Astrocyte of the cerebellum (primary cell): ENCODE measurements at regions not wholly inside any gene's neighbourhood (a gene's known extent, or its start where the extent isn't known, plus 50 kb on each side); places are given as distances from the start of the nearest gene placed in this dataset.
"Not testable (repeated sequence)": the region's sequence is repeated elsewhere in the genome, so short reads cannot be mapped to it uniquely, and the experiment has no call there.

ENCODE experiments used
- DNase-seq: peaks from one replicate; pipeline ENCODE4 v3.0.0-alpha.2; 2011; ENCODE audit warnings: low read depth
- H3K4me3 ChIP-seq: 2 replicates; pipeline ENCODE4 v1.5.1; 2011; ENCODE audit warnings: mild to moderate bottlenecking, low read depth, low read length, moderate library complexity
- in situ Hi-C: cut with HindIII; loops from 2 replicates; pipeline ENCODE4 v1.10.0; 2017; ENCODE audit warnings: low sequenced_read_pairs
- TF ChIP-seq, protein P1 (sequence below): IDR thresholded peaks from 2 replicates; pipeline ENCODE4 v1.5.1; 2012; ENCODE audit warnings: low read length, low read depth, moderate library complexity, mild to moderate bottlenecking; ENCODE audit errors: missing control alignments

DNA sequence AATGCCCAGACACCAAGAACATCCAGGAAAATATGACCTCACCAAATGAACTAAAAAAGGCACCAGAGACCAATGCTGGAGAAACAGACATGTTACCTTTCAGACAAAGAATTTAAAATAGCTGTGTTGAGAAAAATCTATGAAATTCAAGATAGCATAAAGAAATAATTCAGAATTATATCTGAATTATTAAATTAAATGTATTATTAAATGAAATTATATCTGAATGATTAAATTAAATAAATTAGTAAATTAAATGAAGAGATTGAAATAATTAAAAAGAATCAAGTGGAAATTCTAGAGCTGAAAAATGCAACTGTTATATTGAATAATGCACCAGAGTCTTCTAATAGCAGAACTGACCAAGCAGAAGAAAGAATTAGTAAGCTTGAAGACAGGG, 279.2 kb upstream of the SATB1 start:
- TF ChIP-seq, protein P1, sequence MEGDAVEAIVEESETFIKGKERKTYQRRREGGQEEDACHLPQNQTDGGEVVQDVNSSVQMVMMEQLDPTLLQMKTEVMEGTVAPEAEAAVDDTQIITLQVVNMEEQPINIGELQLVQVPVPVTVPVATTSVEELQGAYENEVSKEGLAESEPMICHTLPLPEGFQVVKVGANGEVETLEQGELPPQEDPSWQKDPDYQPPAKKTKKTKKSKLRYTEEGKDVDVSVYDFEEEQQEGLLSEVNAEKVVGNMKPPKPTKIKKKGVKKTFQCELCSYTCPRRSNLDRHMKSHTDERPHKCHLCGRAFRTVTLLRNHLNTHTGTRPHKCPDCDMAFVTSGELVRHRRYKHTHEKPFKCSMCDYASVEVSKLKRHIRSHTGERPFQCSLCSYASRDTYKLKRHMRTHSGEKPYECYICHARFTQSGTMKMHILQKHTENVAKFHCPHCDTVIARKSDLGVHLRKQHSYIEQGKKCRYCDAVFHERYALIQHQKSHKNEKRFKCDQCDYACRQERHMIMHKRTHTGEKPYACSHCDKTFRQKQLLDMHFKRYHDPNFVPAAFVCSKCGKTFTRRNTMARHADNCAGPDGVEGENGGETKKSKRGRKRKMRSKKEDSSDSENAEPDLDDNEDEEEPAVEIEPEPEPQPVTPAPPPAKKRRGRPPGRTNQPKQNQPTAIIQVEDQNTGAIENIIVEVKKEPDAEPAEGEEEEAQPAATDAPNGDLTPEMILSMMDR = no peak
- no peak overlapping the region for H3K4me3 ChIP-seq
- DNase-seq = no peak
- in situ Hi-C loops = no loop called here

- in situ Hi-C loops = no loop called here
Observed at GRCh38 chr3:18703798-18704197, 278.7 kb upstream of the SATB1 start.

GRCh38 chr3:18693588-18694329, 268.6 kb upstream of the SATB1 start:
- in situ Hi-C loops, H3K4me3 ChIP-seq, DNase-seq: not testable (repeated sequence)

More at GRCh38 chr3:18703798-18704197, 278.7 kb upstream of the SATB1 start:
- DNase-seq = no peak
- H3K4me3 ChIP-seq = no peak overlapping the region
- TF ChIP-seq, protein P1 = no peak

GRCh38 chr3:18687286-18687685, 262.1 kb upstream of the SATB1 start:
- TF ChIP-seq, protein P1 = no peak
- no peak for DNase-seq
- H3K4me3 ChIP-seq = no peak overlapping the region
- in situ Hi-C loops = loop anchor here (5.0 kb wide), 1 partner anchor 55 kb away; no protein-coding TSS in a partner anchor

DNA sequence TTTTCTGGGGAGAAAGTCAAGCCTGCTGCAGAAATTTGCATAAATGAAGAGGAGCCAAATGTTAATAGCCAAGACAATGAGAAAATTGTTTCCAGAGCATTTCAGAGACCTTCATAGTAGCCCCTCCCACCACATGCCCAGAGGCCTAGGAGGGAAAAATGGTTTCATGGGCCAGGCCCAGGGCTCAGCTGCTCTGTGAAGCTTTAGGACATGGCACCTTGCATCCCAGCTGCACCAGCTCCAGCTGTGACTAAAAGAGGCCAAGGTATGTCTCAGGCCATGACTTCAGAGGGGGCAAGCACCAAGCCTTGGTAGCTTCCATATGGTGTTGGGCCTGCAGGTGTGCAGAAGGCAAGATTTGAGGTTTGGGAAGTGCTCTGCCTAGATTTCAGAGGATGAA, 258.8 kb upstream of the SATB1 start:
- H3K4me3 ChIP-seq = no peak overlapping the region
- in situ Hi-C loops = no loop called here
- TF ChIP-seq, protein P1 = no peak
- DNase-seq = no peak

DNA sequence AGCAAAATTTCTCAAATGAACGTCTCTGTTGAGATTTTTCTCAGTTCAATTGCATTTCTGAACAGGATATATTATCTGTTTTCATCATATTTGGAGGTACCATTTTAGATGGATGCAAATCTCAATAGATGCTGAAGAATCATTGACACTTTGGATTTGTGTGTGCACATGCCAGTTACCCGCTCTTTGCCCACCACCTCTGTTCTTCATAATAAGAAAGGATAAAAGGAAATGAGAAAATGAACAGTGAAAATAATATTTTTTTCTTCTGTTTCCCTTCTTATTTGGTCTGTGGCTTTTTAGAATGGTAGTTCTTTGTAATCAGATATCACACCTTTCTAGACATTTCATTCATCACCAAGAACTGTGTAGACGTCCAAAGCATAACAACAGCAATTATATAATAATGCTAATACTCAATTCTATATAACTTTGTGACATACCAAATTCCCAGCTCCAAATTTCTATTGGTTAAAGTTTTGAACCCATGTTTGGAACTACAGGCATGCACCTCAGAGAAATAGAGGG, 256.7 kb upstream of the SATB1 start:
- DNase-seq = no peak
- in situ Hi-C loops = no loop called here
- TF ChIP-seq, protein P1 = no peak
- H3K4me3 ChIP-seq = no peak overlapping the region

DNA sequence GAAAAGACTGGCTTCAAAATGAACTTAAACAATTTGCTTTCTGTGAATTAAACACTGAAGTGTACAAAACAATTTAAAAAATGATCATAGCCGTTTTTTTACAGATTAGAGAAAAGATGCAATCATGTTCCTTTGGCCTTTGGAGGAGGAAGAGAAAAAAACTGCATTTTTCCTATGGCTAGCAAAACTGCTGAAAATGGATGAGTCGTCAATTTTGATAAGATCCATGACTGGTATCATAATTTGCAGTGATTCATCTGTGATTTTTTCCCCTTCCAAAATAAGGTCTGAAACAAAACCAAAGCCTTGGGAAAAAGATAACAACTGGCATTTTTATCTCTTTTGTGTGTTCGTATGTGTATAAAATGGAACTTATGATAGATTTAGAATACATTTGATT, 255.6 kb upstream of the SATB1 start:
- in situ Hi-C loops = no loop called here
- no peak for DNase-seq
- TF ChIP-seq, protein P1 = no peak
- H3K4me3 ChIP-seq = no peak overlapping the region
